Urinary bladder (tissue), 3 donors: ENCODE measurements at regions not wholly inside any gene's neighbourhood (a gene's known extent, or its start where the extent isn't known, plus 50 kb on each side); places are given as distances from the start of the nearest gene placed in this dataset.

Experiments
- DNase-seq: peaks from one replicate; pipeline ENCODE4 v3.0.0-alpha.2; 2015; ENCODE audit errors: extremely low spot score
- H3K27ac ChIP-seq: one replicate; pipeline ENCODE4 v1.5.1; 2013; ENCODE audit warnings: low read depth, mild to moderate bottlenecking, moderate library complexity
- H3K36me3 ChIP-seq: one replicate; pipeline ENCODE4 v1.6.1; 2013; ENCODE audit warnings: mild to moderate bottlenecking, moderate library complexity; ENCODE audit not compliant: insufficient read depth
- H3K4me1 ChIP-seq: one replicate; pipeline ENCODE4 v1.6.1; 2013; ENCODE audit warnings: mild to moderate bottlenecking, moderate library complexity; ENCODE audit not compliant: insufficient read depth
- H3K4me3 ChIP-seq: one replicate; pipeline ENCODE4 v1.5.1; 2013; ENCODE audit warnings: low read depth, low read length
- WGBS: extraction: QIAGEN DNeasy Blood & Tissue Kit; methylation state at CpG from one replicate; pipeline ENCODE4 v1.1.7; 2013; 5-methylcytosine and 5-hydroxymethylcytosine counted together
- donor health status: healthy with polysubstance abuse.
- donor health status: healthy.

GRCh38 chr13:52944697-52945096, 83.9 kb upstream of the OLFM4 start:
- Histone ChIP-seq H3K27ac (no peak overlapping the region), H3K36me3 (no peaks in the 10 kb centered on the region), H3K4me1 (no peaks in the 10 kb centered on the region), H3K4me3 (no peak overlapping the region)
- no peak for DNase-seq

GRCh38 chr13:52938065-52938464, 89.6 kb upstream of the PCDH8 start:
- Histone ChIP-seq H3K4me1 (no peaks in the 10 kb centered on the region), H3K36me3 (no peaks in the 10 kb centered on the region), H3K27ac (no peak overlapping the region), H3K4me3 (no peak overlapping the region)
- 54% methylated on average over 3 of the region's 3 CpGs for WGBS
- no peak for DNase-seq

- no peak for DNase-seq
- Histone ChIP-seq H3K4me3 (no peak overlapping the region), H3K4me1 (no peaks in the 10 kb centered on the region), H3K27ac (no peak overlapping the region), H3K36me3 (no peaks in the 10 kb centered on the region)
- 42% methylated on average over 2 of the region's 2 CpGs for WGBS
These were observed 88.4 kb upstream of the PCDH8 start for GRCh38 chr13:52936806-52937205.

- Histone ChIP-seq H3K4me1 (no peaks in the 10 kb centered on the region), H3K27ac (no peak overlapping the region), H3K36me3 (no peaks in the 10 kb centered on the region), H3K4me3 (no peak overlapping the region)
- WGBS = 68% methylated on average over 7 of the region's 7 CpGs
- no peak for DNase-seq
These were observed 85.8 kb upstream of the PCDH8 start for GRCh38 chr13:52934258-52934657.

- H3K36me3 ChIP-seq = no peaks in the 10 kb centered on the region
- no peak for DNase-seq
- H3K27ac ChIP-seq = no peak overlapping the region
- 80% methylated on average over 25 of the region's 25 CpGs for WGBS
- H3K4me3 ChIP-seq = no peak overlapping the region
- no peaks in the 10 kb centered on the region for H3K4me1 ChIP-seq
These were observed 85.2 kb upstream of the PCDH8 start for GRCh38 chr13:52933547-52934210.

- H3K4me3 ChIP-seq = no peak overlapping the region
- no peak for DNase-seq
- H3K36me3 ChIP-seq = no peaks in the 10 kb centered on the region
- no peak overlapping the region for H3K27ac ChIP-seq
- 73% methylated on average over 7 of the region's 7 CpGs for WGBS
- H3K4me1 ChIP-seq = no peaks in the 10 kb centered on the region
These were observed 84.7 kb upstream of the PCDH8 start for GRCh38 chr13:52933099-52933498.

- H3K4me3 ChIP-seq = no peak overlapping the region
- H3K36me3 ChIP-seq = no peaks in the 10 kb centered on the region
- DNase-seq = no peak
- H3K4me1 ChIP-seq = no peaks in the 10 kb centered on the region
- 84% methylated on average over 6 of the region's 6 CpGs for WGBS
- no peak overlapping the region for H3K27ac ChIP-seq
These were observed 84.2 kb upstream of the PCDH8 start for GRCh38 chr13:52932649-52933048.

GRCh38 chr13:52931539-52932431, 83.3 kb upstream of the PCDH8 start:
- DNase-seq = no peak
- Histone ChIP-seq H3K4me1 (no peaks in the 10 kb centered on the region), H3K27ac (no peak overlapping the region), H3K4me3 (no peak overlapping the region), H3K36me3 (no peaks in the 10 kb centered on the region)
- WGBS = 40% methylated on average over 4 of the region's 4 CpGs

GRCh38 chr13:52931131-52931530, 82.7 kb upstream of the PCDH8 start:
- Histone ChIP-seq H3K27ac (no peak overlapping the region), H3K4me1 (no peaks in the 10 kb centered on the region), H3K4me3 (no peak overlapping the region), H3K36me3 (no peaks in the 10 kb centered on the region)
- DNase-seq = no peak
- 77% methylated on average over 5 of the region's 5 CpGs for WGBS

- no peak overlapping the region for H3K4me3 ChIP-seq
- DNase-seq = no peak
- H3K27ac ChIP-seq = no peak overlapping the region
- no peaks in the 10 kb centered on the region for H3K36me3 ChIP-seq
- 74% methylated on average over 2 of the region's 2 CpGs for WGBS
- H3K4me1 ChIP-seq = no peaks in the 10 kb centered on the region
These were observed 81.4 kb upstream of the PCDH8 start for GRCh38 chr13:52929846-52930245.

GRCh38 chr13:52926971-52927370, 78.5 kb upstream of the PCDH8 start:
- H3K27ac ChIP-seq = no peak overlapping the region
- H3K36me3 ChIP-seq = no peaks in the 10 kb centered on the region
- WGBS = 93% methylated on average over 2 of the region's 2 CpGs
- H3K4me3 ChIP-seq = no peak overlapping the region
- H3K4me1 ChIP-seq = no peaks in the 10 kb centered on the region
- DNase-seq = no peak

GRCh38 chr13:52925775-52926285, 77.4 kb upstream of the PCDH8 start:
- Histone ChIP-seq H3K4me3 (no peak overlapping the region), H3K36me3 (no peaks in the 10 kb centered on the region), H3K4me1 (no peaks in the 10 kb centered on the region), H3K27ac (no peak overlapping the region)
- no peak for DNase-seq
- WGBS = 43% methylated on average over 13 of the region's 13 CpGs

GRCh38 chr13:52925251-52925650, 76.8 kb upstream of the PCDH8 start:
- DNase-seq = no peak
- H3K27ac ChIP-seq = no peak overlapping the region
- WGBS = 25% methylated on average over 2 of the region's 2 CpGs
- no peaks in the 10 kb centered on the region for H3K36me3 ChIP-seq
- no peak overlapping the region for H3K4me3 ChIP-seq
- no peaks in the 10 kb centered on the region for H3K4me1 ChIP-seq
